Smooth muscle cell (in vitro differentiated cells): ENCODE measurements at regions not wholly inside any gene's neighbourhood (a gene's known extent, or its start where the extent isn't known, plus 50 kb on each side); places are given as distances from the start of the nearest gene placed in this dataset.
"Not testable (repeated sequence)": the region's sequence is repeated elsewhere in the genome, so short reads cannot be mapped to it uniquely, and the experiment has no call there.

Source experiments
- DNase-seq: peaks from one replicate; lab custom pipeline; 2025; ENCODE audit not compliant: unreplicated experiment; lab: John Stamatoyannopoulos, UW
- H2AFZ ChIP-seq: fragments of 200-600 bp; sonication (generic); 2 replicates; pipeline ENCODE4 v1.6.0; 2016; ENCODE audit warnings: antibody characterized with exemption, low read depth, mild to moderate bottlenecking
- H3F3A ChIP-seq: fragments of 200-600 bp; sonication (generic); 2 replicates; pipeline ENCODE4 v1.6.0; 2017; ENCODE audit warnings: antibody characterized with exemption, low read depth
- H3K27ac ChIP-seq: fragments of 200-600 bp; sonication (generic); 2 replicates; pipeline ENCODE4 v1.5.1; 2016; ENCODE audit warnings: low read depth, mild to moderate bottlenecking
- H3K27me3 ChIP-seq: fragments of 200-600 bp; sonication (generic); 2 replicates; pipeline ENCODE4 v1.6.1; 2016; ENCODE audit warnings: low read depth, mild to moderate bottlenecking
- H3K36me3 ChIP-seq: fragments of 200-600 bp; sonication (generic); 2 replicates; pipeline ENCODE4 v1.5.1; 2016; ENCODE audit warnings: low read depth
- H3K4me1 ChIP-seq: fragments of 200-600 bp; sonication (generic); 2 replicates; pipeline ENCODE4 v1.5.1; 2016; ENCODE audit warnings: low read depth
- H3K4me2 ChIP-seq: fragments of 200-600 bp; sonication (generic); 2 replicates; pipeline ENCODE4 v1.6.0; 2016; ENCODE audit warnings: mild to moderate bottlenecking
- H3K4me3 ChIP-seq: fragments of 200-600 bp; sonication (generic); 2 replicates; pipeline ENCODE4 v1.5.1; 2016; ENCODE audit warnings: mild to moderate bottlenecking
- H3K79me2 ChIP-seq: fragments of 200-600 bp; sonication (generic); 2 replicates; pipeline ENCODE4 v1.6.0; 2016; ENCODE audit warnings: low read depth, mild to moderate bottlenecking
- H3K9ac ChIP-seq: fragments of 200-600 bp; sonication (generic); 2 replicates; pipeline ENCODE4 v1.6.0; 2016; ENCODE audit warnings: low read depth
- H3K9me3 ChIP-seq: fragments of 200-600 bp; sonication (generic); replicated peaks from 2 replicates; pipeline ENCODE4 v1.5.1; 2016; ENCODE audit warnings: low read depth
- H4K20me1 ChIP-seq: fragments of 200-600 bp; sonication (generic); 2 replicates; pipeline ENCODE4 v1.6.0; 2016; ENCODE audit warnings: low read depth
- CTCF ChIP-seq: fragments of 200-600 bp; sonication (generic); IDR thresholded peaks from 2 replicates; pipeline ENCODE4 v1.5.1; 2017; ENCODE audit warnings: borderline replicate concordance, mild to moderate bottlenecking, antibody characterized with exemption; ENCODE audit not compliant: insufficient read depth, poor library complexity, severe bottlenecking
- WGBS: methylation state at CpG from one replicate; pipeline ENCODE4 v1.1.7; 2016; ENCODE audit warnings: low lambda C conversion rate; 5-methylcytosine and 5-hydroxymethylcytosine counted together

- Histone ChIP-seq H3K9me3 (no peaks in the 10 kb centered on the region), H4K20me1 (no peaks in the 10 kb centered on the region), H3K4me2 (no peak overlapping the region), H3K36me3 (no peaks in the 10 kb centered on the region), H3F3A (peaks cover 4% of the 10 kb centered on the region), H3K9ac (no peak overlapping the region), H2AFZ (no peak overlapping the region), H3K79me2 (no peaks in the 10 kb centered on the region), H3K4me3 (no peak overlapping the region), H3K27ac (no peak overlapping the region), H3K4me1 (no peaks in the 10 kb centered on the region), H3K27me3 (no peaks in the 10 kb centered on the region)
- 73% methylated on average over 5 of the region's 5 CpGs for WGBS
- no peak for DNase-seq
- TF ChIP-seq CTCF: no peak
Observed at GRCh38 chr16:86350289-86350688, 160.0 kb upstream of the FOXF1 start.

GRCh38 chr16:86351041-86351784, 159.1 kb upstream of the FOXF1 start:
- Histone ChIP-seq H3F3A (peaks cover 9% of the 10 kb centered on the region), H2AFZ (no peak overlapping the region), H3K9ac (no peak overlapping the region), H3K4me3 (no peak overlapping the region), H4K20me1 (no peaks in the 10 kb centered on the region), H3K4me1 (no peaks in the 10 kb centered on the region), H3K79me2 (no peaks in the 10 kb centered on the region), H3K27me3 (no peaks in the 10 kb centered on the region), H3K36me3 (no peaks in the 10 kb centered on the region), H3K9me3 (no peaks in the 10 kb centered on the region), H3K4me2 (no peak overlapping the region), H3K27ac (no peak overlapping the region)
- DNase-seq: no peak
- 81% methylated on average over 20 of the region's 20 CpGs for WGBS
- no peak for TF ChIP-seq CTCF

GRCh38 chr16:86351785-86352139, 158.6 kb upstream of the FOXF1 start:
- H3K79me2 ChIP-seq, DNase-seq, H2AFZ ChIP-seq, H3K9me3 ChIP-seq, H3K27me3 ChIP-seq, H3K9ac ChIP-seq, H3K4me1 ChIP-seq, H3K27ac ChIP-seq, H3K36me3 ChIP-seq, H4K20me1 ChIP-seq, H3K4me2 ChIP-seq, H3K4me3 ChIP-seq: not testable (repeated sequence)
- peaks cover 14% of the 10 kb centered on the region for H3F3A ChIP-seq
- 72% methylated on average over 10 of the region's 10 CpGs for WGBS

GRCh38 chr16:86353148-86353547, 157.2 kb upstream of the FOXF1 start:
- Histone ChIP-seq H3K4me1 (no peaks in the 10 kb centered on the region), H3F3A (peaks cover 14% of the 10 kb centered on the region), H3K79me2 (no peaks in the 10 kb centered on the region), H3K4me2 (no peak overlapping the region), H3K4me3 (no peak overlapping the region), H3K27ac (no peak overlapping the region), H3K9ac (no peak overlapping the region), H3K36me3 (no peaks in the 10 kb centered on the region), H2AFZ (no peak overlapping the region), H3K27me3 (no peaks in the 10 kb centered on the region), H3K9me3 (no peaks in the 10 kb centered on the region), H4K20me1 (no peaks in the 10 kb centered on the region)
- 82% methylated on average over 11 of the region's 11 CpGs for WGBS
- no peak for TF ChIP-seq CTCF
- no peak for DNase-seq
